Skin epidermis (tissue), 12 donors: ENCODE measurements at regions not wholly inside any gene's neighbourhood (a gene's known extent, or its start where the extent isn't known, plus 50 kb on each side); places are given as distances from the start of the nearest gene placed in this dataset.
"Not testable (repeated sequence)": the region's sequence is repeated elsewhere in the genome, so short reads cannot be mapped to it uniquely, and the experiment has no call there.

Source experiments
- H3K27ac ChIP-seq, 21 experiments: fragments of 200-600 bp; sonication (generic) in 11 of 21; one replicate each; pipeline ENCODE4 v1.5.0; 2020; ENCODE audit warnings: mild to moderate bottlenecking in 3 of 21, inconsistent platforms in 2 of 21, moderate library complexity in 2 of 21
- H3K4me3 ChIP-seq, 7 experiments: fragments of 200-600 bp; sonication (generic) in 2 of 7; one replicate each; pipeline ENCODE4 v1.5.0; 2020; ENCODE audit warnings: inconsistent platforms in 2 of 7, mild to moderate bottlenecking in 2 of 7, moderate library complexity in 1 of 7

DNA sequence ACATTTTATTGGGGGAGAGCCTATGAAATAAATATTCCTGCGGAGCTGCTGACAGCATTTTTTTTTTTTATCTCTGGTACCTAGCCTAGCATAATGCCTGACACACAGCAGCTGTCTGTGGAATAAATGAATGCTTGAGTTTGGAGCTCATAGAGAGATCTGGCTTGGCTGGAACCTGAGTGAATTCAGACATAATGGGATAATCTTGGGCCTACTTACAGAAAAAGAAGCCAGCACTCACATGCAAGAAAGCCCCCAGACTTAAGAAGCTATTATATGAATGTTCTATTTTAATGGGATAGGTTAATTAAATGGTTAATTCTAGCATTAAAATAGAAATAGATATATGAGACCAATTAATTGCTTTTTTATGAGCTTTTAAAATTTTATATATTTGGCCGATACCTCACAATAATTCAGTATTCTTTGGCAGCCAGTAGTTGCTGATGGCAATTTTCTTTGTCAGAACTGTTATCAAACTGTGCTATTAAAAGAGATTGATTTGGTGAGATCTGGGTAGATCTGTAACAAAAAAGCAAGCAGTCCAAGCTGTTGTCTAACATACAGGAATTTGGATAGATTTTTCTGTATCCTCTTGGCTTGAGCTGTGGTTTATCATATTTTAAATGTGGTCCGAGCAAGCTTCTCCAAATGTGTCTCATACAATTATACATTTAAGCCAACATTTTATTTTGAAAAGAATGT lies 654.2 kb downstream of the PCDH7 start:
- H3K4me3 ChIP-seq, result no peak overlapping the region
- no peak overlapping the region for H3K27ac ChIP-seq

DNA sequence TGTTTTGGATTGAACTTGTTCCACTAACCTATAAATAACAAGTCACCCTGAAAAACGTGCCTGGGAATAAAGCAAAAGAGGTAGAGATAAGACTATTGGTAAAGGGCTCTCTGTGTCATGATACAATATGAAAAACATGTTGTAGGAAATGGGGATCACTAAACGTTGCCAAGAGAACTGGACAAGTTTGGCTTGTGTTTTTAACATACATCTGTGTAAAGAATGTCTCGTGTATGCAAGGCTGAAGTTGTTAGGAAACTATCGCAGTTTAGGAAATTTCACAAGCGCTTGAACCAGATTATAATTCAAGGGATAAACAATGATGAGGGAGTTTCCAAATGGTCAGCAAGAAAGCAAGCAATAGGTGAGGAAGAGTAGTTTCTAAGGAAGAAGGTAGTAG lies 655.8 kb downstream of the PCDH7 start:
- Histone ChIP-seq H3K4me3 (no peak overlapping the region), H3K27ac (no peak overlapping the region)

DNA sequence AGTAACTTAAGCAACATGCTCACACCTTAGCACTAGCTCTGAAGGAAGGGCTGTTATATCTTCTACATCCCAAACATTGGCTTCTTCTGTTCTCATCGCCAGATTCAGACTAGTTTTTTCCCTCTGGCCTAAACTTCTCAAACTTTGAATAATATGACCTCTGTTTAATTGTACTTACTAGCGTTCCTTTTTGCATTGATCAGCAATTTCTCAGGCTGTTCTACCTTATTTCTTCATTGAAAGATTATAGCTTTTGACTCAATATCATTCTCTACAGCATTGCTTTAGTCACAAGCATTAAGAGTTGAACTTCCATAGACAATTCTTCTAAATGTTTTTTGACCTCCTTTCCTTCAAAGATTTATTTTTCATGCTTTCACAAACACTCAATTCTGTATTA lies 659.2 kb downstream of the PCDH7 start:
- Histone ChIP-seq H3K4me3 (no peak overlapping the region), H3K27ac (no peak overlapping the region)

DNA sequence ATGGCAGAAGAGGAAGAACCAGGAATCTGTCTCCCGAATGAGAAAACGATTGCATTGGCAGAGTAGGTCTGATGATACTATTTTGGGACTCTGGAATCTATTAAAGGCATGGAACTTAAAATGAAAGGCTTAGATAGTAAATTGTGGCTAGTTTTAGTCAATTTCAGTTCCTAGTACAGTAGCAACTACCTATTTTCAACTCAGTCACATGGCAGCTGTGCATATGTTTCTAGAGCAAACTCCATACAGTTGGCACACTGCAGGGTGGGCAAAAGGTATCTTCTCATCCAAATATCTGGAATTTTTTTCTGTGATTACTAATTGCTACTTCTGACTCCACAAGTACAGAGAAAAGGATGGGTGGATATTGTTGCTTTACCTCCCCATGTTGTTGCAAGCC lies 663.6 kb downstream of the PCDH7 start:
- no peak overlapping the region for H3K27ac ChIP-seq
- no peak overlapping the region for H3K4me3 ChIP-seq

DNA sequence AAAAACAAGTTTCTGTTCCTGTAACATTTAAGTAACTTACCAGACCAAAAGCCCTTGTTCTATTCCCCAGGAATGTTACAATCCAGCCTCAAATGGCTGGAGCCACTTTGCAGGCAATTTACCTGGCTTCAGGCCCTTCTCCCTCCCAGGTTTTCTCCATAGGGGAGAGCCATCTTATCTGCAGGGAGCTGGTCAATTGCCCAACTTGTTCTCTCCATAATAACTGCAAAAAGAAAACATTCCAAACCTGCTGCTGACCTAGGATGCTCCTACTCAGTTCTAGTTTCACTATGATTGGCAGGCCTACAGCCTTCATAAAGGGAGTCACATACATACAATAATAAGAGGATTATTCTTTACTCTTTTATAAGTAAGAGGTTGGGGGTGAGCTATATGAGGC lies 670.7 kb downstream of the PCDH7 start:
- no peak overlapping the region for H3K4me3 ChIP-seq
- no peak overlapping the region for H3K27ac ChIP-seq

DNA sequence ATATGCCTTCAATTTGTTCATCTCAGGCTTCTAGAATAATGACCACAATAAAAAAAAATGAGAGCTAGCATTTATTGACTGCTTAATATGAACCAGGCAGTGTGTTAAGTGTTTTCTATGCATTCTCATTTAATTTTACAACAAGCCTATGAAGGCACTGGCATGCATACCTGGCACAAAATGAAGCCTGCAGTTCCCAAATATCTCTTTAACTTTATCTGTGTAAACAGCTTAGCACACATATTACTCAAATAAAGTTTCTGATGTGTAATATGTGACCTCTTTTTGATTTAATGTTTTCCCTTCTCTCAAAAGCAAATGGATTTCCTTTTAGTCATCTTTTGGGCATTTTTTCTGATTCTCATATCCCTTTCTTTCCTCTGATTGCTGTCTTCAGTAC lies 671.8 kb downstream of the PCDH7 start:
- H3K4me3 ChIP-seq, result no peak overlapping the region
- H3K27ac ChIP-seq, result no peak overlapping the region

DNA sequence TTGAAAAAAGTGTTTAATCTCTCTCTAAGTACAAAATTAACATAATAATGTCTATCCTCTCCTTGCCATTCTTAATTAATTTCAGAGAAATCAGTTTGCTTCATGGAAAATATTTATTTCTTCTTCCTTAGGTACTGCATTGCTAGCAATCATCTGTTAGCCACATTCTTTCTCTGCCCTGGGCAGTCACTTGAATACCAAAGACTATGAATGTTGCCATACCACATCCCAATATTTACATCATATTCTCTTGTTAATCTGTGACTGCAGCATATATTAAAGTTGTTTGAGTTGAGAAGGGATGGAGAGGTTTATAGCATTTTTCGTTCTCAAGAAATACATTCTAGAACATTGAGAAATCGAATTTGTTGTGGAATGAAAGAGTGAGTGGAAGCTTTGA lies 672.8 kb downstream of the PCDH7 start:
- no peak overlapping the region for H3K4me3 ChIP-seq

DNA sequence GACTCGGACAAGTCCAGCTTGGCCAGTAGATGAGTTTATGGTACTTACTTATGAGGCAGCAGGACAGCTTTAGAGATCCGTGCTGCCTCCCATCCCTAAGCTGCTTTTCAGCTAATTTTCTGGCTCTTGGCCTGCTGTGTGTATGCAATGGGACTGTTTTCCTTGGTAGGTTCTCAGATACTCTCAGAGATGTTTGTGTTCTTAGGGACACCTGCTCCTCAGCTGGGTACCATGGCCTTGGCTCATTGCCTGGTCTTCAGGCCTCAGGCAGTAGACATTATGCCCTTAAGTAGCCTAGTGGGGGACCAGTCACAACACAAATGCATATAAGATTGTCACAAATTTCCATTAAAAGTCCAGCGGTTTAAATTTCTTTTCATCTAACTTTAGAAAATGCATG lies 688.0 kb downstream of the PCDH7 start:
- H3K27ac ChIP-seq, result no peak overlapping the region
- no peak overlapping the region for H3K4me3 ChIP-seq

More for the DNA sequence above, 672.8 kb downstream of the PCDH7 start:
- H3K27ac ChIP-seq, result no peak overlapping the region

DNA sequence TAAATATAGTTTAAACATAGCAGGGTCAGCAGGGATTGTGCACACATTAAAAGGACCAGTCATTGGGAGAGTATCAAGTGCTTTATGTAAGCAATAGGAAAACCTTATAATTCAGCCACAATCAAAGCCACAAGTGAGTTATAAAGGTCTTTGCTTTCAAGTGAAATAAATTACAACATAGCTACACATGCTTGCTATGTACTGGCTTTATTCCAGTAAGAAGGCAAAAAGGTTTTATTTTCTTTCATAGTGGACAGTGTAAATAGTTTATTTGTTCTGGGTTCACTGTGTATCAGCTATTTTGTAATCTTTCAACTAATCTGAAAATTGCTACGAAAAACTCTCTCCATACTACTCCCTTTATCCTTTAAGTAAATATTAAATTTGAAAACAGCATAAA lies 691.4 kb downstream of the PCDH7 start:
- Histone ChIP-seq H3K27ac (no peak overlapping the region), H3K4me3 (no peak overlapping the region)

DNA sequence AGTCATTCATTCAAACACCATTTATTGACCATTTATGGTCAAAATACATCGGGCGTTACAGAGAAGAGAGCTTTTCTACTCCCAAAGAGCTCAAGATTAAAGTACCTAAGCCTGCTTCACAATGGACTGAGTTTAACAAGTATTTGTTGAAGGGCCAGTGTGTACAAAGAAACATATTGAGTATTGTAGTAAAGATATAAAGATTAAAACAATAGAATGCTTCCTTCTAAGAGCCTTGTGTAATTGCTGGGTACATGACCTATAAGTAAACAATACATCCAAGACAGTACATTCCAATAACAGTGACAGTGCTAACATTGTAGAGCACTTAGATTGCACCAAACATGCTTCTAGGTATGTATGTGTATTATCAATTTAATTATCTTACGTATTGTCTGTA lies 695.5 kb downstream of the PCDH7 start:
- no peak overlapping the region for H3K27ac ChIP-seq
- no peak overlapping the region for H3K4me3 ChIP-seq

DNA sequence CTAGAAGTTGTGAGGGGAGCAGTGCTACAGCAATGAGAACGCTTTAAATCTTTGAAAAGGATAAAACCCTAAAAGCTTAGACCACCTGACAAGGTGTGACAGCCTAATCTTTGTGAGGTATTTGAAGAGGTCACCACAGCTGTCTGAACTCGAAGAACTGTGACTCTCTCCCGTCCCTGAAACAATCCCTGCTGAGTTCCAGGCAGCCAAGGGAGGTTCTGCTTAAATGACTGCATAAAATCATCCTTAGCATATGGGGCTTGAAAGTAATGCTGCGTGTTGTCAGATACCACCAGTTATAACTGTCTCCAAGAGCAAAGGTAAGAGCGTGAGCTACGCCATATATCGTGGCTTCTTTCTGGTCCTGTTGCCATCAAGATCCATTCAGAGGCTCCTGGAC lies 696.3 kb downstream of the PCDH7 start:
- no peak overlapping the region for H3K27ac ChIP-seq
- H3K4me3 ChIP-seq, result no peak overlapping the region

DNA sequence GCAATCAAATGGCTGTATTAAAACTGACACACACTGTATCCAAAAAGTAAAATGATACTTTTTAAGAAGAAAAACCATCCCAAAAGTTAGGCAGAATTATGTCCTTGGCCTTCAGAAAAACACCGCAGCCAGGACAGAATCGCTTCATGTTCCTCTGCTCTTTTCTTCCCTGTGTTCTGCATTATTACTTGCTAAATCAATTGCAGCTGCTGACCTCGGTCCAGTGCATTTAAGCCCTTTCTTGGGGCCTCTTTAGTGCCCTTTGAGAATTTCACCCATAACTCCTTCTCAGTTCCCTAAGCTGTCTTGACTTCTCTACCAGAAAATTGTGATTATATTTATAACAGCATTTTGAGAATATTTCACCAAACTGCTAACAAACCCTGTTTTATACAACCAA lies 696.9 kb downstream of the PCDH7 start:
- no peak overlapping the region for H3K27ac ChIP-seq
- H3K4me3 ChIP-seq, result no peak overlapping the region

DNA sequence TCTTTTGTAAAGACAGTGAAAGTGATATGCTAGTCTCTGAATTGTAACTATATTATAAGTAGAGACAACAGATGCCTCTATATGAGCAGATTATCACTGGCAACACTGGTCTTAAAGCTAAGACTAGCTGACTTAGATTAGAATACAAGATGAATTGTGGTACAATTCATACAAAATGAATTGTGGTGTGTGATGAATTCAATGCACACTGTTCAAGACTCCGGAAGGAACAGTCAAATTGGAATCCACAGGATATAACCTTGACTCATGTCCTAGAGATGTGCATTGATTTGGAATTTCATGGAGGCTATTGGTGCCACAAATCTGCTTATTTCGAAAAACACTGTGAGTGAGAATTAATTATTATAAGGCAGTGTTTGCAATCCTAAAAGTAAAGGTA lies 701.8 kb downstream of the PCDH7 start:
- H3K4me3 ChIP-seq, result no peak overlapping the region
- no peak overlapping the region for H3K27ac ChIP-seq

DNA sequence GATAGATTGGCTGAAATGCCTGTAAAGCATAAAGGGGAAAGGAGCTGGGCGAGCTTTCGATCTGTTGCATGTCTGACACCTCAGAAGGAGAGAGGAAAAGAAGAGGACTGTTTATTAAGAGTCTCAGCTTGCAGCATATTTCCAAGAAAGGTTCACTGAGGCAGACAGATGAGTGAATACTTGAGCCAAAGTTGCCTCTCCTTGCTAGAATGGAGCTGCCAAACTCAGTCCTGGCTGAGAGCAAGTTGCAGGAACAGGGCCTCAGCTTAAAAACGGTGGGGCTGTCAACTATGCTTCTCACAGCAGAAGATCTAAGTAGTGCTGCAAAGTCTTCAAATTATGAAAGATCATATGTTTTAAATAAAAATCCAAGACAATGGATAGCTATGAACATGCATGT lies 707.5 kb downstream of the PCDH7 start:
- no peak overlapping the region for H3K27ac ChIP-seq
- H3K4me3 ChIP-seq, result no peak overlapping the region

DNA sequence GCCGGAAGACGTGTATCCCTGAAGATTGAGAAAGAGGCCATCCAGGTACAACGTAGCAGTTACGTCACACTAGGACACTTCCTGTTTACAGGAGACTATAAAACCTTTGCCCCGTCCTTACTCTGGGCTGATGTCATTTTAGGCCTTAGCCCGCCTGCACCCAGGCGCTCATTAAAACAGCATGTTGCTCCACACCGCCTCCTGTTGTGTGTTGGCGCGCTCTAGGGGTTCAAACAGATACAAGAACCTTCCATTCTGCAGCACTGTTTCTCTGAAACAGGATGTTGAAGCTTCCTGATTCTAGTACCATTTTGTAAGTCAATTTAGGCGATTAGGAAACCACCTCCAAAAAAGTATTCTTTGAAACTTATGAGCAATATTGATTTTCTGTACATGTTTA lies 722.1 kb downstream of the PCDH7 start:
- no peak overlapping the region for H3K27ac ChIP-seq
- no peak overlapping the region for H3K4me3 ChIP-seq

DNA sequence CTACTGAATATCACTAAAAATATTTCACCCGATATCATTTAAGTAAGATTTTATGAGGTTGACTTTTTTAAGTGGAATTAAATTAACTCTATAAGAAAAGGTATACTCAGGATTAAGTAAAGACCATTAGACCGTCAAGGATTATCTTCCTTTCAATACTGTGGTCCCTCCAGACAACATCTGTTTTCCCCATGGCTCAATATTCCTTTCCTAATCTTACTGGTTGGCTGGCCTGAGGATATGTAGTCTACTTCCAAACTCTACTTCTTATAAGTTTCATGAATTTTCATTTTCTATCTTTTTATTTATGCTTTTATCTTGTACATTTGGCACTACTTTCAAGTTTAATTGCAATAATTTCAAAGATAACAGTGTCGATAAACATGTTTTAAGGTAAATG lies 725.4 kb downstream of the PCDH7 start:
- H3K27ac ChIP-seq, result no peak overlapping the region
- H3K4me3 ChIP-seq, result no peak overlapping the region

DNA sequence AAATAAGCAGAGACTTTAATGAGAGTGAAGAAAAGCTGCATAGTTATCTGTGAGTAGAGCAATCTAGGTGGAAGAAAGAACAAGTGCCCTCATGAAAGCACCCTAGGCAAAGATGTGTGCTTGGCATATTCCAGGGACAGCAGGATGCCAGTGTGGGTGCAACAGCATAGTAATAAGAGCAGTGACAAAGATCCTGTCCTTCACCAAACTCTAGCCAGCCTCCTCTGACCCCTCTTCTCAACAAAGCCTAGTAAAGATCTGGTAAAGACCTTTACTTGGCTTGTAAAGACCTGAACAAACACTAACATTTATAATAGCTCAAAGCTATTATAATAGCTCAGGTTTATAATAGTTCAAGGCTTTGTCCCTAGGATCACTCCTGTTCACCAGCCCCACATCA lies 735.4 kb downstream of the PCDH7 start:
- no peak overlapping the region for H3K4me3 ChIP-seq
- H3K27ac ChIP-seq, result no peak overlapping the region

DNA sequence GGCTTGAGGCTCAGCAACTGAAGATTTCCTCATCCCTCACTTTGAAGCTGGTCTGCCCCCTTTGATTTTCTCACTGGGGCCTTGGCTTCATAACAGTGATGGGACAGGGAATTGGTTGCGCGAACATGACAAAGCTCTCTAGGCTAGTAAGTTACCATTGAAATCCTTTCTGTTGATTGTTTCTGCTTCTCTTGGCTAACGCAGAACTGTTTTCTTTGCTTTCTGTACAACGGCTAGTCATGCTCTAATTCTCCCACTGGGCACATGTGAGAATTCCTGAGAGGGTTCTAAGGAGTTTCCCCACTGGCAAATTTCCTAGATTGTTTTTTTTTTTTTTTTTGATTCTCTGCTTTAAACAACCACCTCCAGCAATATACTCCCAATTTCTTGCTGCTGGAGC lies 738.6 kb downstream of the PCDH7 start:
- Histone ChIP-seq H3K27ac (no peak overlapping the region), H3K4me3 (no peak overlapping the region)

DNA sequence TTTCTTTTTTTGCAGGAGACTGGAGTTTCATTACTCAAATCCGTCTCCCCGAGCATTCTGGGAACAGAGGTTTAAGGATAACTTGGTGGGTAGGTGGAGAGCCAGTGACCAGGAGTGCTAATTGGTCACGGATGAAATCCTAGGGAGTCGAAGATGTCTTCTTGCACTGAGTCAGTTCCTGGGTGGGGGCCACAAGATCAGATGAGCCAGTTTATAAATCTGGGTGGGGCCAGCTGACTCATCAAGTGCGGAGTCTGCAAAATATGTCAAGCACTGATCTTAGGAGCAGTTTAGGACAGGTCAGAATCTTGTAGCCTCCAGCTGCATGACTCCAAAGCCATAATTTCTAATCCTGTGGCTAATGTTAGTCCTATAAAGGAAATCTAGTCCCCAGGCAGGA lies 741.3 kb downstream of the PCDH7 start:
- H3K27ac ChIP-seq, result no peak overlapping the region
- no peak overlapping the region for H3K4me3 ChIP-seq

DNA sequence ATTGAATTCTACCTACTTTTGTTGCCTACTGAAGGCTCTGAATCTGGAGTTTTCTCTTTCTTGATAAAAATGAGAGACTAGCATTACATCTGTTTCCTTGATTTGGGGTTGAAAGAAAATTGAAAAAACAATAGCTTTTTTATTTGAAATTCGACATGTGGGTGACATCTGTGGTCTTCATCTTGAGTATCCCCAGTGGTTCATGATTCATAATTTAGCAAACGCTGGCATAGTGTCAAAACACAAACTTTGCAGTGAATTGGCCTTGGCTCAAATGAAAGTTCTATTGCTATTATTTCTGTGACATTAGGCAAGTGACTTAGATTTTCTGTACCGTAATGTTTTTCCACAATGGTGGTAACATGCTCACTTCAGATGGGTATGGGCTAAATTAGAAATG lies 747.6 kb downstream of the PCDH7 start:
- no peak overlapping the region for H3K27ac ChIP-seq
- H3K4me3 ChIP-seq, result no peak overlapping the region

DNA sequence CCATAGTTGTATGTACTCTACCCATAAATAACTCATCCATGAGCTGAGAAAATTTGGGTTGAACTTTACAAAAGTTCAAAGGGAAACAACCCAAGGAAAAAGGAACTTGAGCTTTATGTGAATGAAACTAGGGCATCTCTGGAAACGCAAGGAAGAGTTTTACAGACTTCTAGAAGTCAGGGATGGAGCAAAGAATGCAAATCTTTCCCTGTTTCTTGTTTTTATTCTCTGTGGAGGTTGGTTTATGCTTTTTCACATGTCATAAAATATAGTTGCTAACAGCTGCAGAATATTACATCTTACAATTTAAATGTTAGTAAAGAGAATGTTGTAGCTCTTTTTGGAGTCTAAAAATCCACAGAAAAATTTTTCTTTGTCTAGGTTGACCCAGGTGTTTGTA lies 754.1 kb downstream of the PCDH7 start:
- Histone ChIP-seq H3K4me3 (no peak overlapping the region), H3K27ac (no peak overlapping the region)

DNA sequence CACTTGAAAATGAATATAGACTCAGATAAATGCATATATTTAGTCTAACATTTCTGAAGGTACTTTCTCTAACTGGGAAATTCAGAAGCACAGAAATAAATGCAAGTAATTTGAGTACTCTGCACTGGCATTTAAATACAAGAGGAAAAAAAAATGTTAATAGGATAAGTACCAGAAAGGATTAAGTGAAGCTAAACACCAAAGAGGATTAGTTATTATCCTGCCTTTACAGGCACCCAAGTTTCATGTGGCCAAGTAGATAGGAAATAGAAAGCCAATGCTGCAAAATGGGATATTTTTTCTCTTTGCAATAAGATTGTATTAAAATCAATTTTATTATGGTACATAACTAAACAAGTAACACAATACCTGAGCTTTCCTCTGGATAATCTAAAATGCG lies 762.5 kb downstream of the PCDH7 start:
- Histone ChIP-seq H3K4me3 (no peak overlapping the region), H3K27ac (no peak overlapping the region)

DNA sequence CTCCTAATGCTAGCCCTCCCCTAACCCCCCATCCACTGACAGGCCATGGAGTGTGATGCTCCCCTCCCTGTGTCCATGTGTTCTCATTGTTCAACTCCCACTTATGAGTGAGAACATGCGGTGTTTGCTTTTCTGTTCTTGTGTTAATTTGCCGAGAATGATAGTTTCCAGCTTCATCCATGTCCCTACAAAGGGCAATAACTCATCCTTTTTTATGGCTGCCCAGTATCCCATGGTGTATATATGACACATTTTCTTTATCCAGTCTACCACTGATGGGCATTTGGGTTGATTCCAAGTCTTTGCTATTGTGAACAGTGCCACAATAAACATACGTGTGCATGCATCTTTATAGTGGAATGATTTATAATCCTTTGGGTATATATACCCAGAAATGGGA lies 779.0 kb downstream of the PCDH7 start:
- H3K4me3 ChIP-seq, H3K27ac ChIP-seq: not testable (repeated sequence)
